ENCODE measurements at regions not wholly inside any gene's neighbourhood (a gene's known extent, or its start where the extent isn't known, plus 50 kb on each side); places are given as distances from the start of the nearest gene placed in this dataset.

DNA sequence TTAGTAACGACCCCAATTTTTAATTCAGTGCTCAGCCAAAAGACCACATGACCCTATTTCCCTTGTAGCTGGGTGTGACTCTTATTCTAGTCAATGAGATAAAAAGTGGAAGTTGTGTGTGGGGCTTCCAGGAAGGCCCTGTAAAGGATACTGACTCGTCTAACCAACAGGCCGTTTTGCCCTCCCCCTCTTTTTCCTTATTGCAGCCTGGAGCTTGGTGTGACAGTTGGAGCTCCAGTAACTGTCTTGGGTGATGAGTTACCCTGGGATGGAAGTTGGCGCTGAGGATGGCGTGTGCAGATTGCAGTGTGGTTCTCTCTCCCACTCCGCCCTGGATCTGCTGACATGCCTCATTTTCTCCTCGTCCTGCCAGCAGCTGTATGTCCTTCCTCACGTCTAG, 209.3 kb upstream of the PROK2 start:
- Mint-ChIP-seq H3K36me3 (ENCODE audit: low read depth) (no peaks in the 10 kb centered on the region), H3K9me3 (peaks cover 6% of the 10 kb centered on the region; the same call in 2 of the 3 replicates), H3K27ac (no peak overlapping the region), H3K4me1 (peaks cover 23% of the 10 kb centered on the region), H3K27me3 (ENCODE audit: insufficient read depth, low read depth, poor library complexity) (peaks cover 11% of the 10 kb centered on the region), H3K4me3 (no peak overlapping the region)
- no peak overlapping the region for H3K27ac ChIP-seq (ENCODE audit: low read depth)
- ATAC-seq (no peak), DNase-seq (ENCODE audit: low spot score) (no peak)
- no peaks in the 10 kb centered on the region for H4K20me1 ChIP-seq (replicated peaks; ENCODE audit: insufficient read depth)
- H3K4me2 ChIP-seq: no peak overlapping the region
- no peaks in the 10 kb centered on the region for H3K27me3 ChIP-seq (ENCODE audit: insufficient read depth)
- H3K9me2 ChIP-seq (ENCODE audit: insufficient read depth): 0 out of 2 replicates have a peak, but pooled peaks cover 5% of the 10 kb centered on the region
- no peaks in the 10 kb centered on the region for H3K36me3 ChIP-seq (ENCODE audit: insufficient read depth)
- TF ChIP-seq STAT1 (IDR thresholded peaks at IDR 0.05; ENCODE audit: unreplicated experiment) (no peak), ZNF114 (CRISPR knock-in tag; IDR thresholded peaks at IDR 0.05) (no peak), ZNF462 (CRISPR knock-in tag; IDR thresholded peaks at IDR 0.05) (no peak), CREB1 (CRISPR knock-in tag; IDR thresholded peaks at IDR 0.05; ENCODE audit: low read depth) (no peak), ZNF331 (CRISPR knock-in tag; IDR thresholded peaks at IDR 0.05; ENCODE audit: low read depth) (no peak), REST (IDR thresholded peaks at IDR 0.05; ENCODE audit: unreplicated experiment) (no peak), NANOG (IDR thresholded peaks at IDR 0.05; ENCODE audit: borderline replicate concordance) (no peak), CTCF (conservative IDR thresholded peaks at IDR 0.05; ENCODE audit: low read depth in 2 of 2) (no peak), EZH2 (IDR thresholded peaks at IDR 0.05; ENCODE audit: low read depth, unreplicated experiment) (no peak)
- H3K79me2 ChIP-seq (replicated peaks; ENCODE audit: insufficient read depth): no peaks in the 10 kb centered on the region
- no peak overlapping the region for H3K4me3 ChIP-seq
- H2AFZ ChIP-seq: no peak overlapping the region
- H3F3A ChIP-seq (replicated peaks; ENCODE audit: low read depth): no peaks in the 10 kb centered on the region
- H3K4me1 ChIP-seq (ENCODE audit: insufficient read depth): peaks cover 10% of the 10 kb centered on the region
